ENCODE measurements at regions not wholly inside any gene's neighbourhood (a gene's known extent, or its start where the extent isn't known, plus 50 kb on each side); places are given as distances from the start of the nearest gene placed in this dataset.

GRCh38 chr4:141429933-141430332 lies 206.4 kb upstream of the IL15 start:
- Histone ChIP-seq H3K4me1 (replicated peaks in 1 of 4; ENCODE audit: control insufficient read depth in 3 of 4, insufficient read depth in 4 of 4, low read length in 3 of 4) (no peaks in the 10 kb centered on the region), H3K23me2 (ENCODE audit: low read depth, low read length) (no peaks in the 10 kb centered on the region; the same call in 1 of the 2 replicates), H2BK120ac (replicated peaks; ENCODE audit: low read depth, low read length) (no peak overlapping the region), H2BK12ac (ENCODE audit: low read depth, low read length) (no peak overlapping the region), H3K36me3 (ENCODE audit: control insufficient read depth in 2 of 4, insufficient read depth in 4 of 4, low read length in 3 of 4) (no peaks in the 10 kb centered on the region), H2BK5ac (ENCODE audit: low read depth, low read length) (no peak overlapping the region), H3K14ac (ENCODE audit: insufficient read length) (no peak overlapping the region), H4K20me1 (replicated peaks in 1 of 2; ENCODE audit: control insufficient read depth in 1 of 2, insufficient read depth in 2 of 2, low read length in 2 of 2) (no peaks in the 10 kb centered on the region), H3K18ac (ENCODE audit: extremely low read depth, low read length) (no peak overlapping the region), H3K23ac (ENCODE audit: insufficient read length) (no peak overlapping the region), H3K9me3 (ENCODE audit: insufficient read depth in 2 of 2, low read depth in 1 of 2, low read length in 1 of 2) (no peaks in the 10 kb centered on the region), H3K56ac (replicated peaks; ENCODE audit: insufficient read length, low read depth, low read length) (no peak overlapping the region), H3K27me3 (replicated peaks in 1 of 4; ENCODE audit: control insufficient read depth in 3 of 4, extremely low read depth in 1 of 4, insufficient read depth in 3 of 4, low read length in 3 of 4) (no peaks in the 10 kb centered on the region), H2BK20ac (ENCODE audit: low read length) (no peak overlapping the region), H3K79me2 (ENCODE audit: control insufficient read depth in 1 of 2, insufficient read depth in 2 of 2, low read length in 2 of 2) (no peaks in the 10 kb centered on the region), H3K27ac (ENCODE audit: low read depth, low read length) (no peak overlapping the region), H3K79me1 (ENCODE audit: low read depth, low read length) (no peaks in the 10 kb centered on the region), H3K9ac (replicated peaks in 1 of 4; ENCODE audit: extremely low read depth in 1 of 4, low read depth in 3 of 4, low read length in 3 of 4) (no peak overlapping the region), H3K4me3 (ENCODE audit: extremely low read depth in 1 of 4, insufficient read depth in 2 of 4, low read depth in 3 of 4, low read length in 4 of 4) (no peak overlapping the region), H2AFZ (ENCODE audit: low read length) (no peak overlapping the region), H2BK15ac (ENCODE audit: low read length) (no peak overlapping the region), H3K4ac (replicated peaks; ENCODE audit: insufficient read length, low read depth, low read length) (no peak overlapping the region), H4K5ac (ENCODE audit: insufficient read length, low read depth, low read length) (no peak overlapping the region), H2AK5ac (ENCODE audit: low read depth, low read length) (no peak overlapping the region), H3K4me2 (ENCODE audit: insufficient read depth in 1 of 2, low read depth in 2 of 2, low read length in 2 of 2) (no peak overlapping the region), H4K8ac (ENCODE audit: extremely low read depth, insufficient read depth, low read length) (no peak overlapping the region), H4K91ac (replicated peaks; ENCODE audit: insufficient read length, low read length) (no peak overlapping the region)
- TF ChIP-seq SRF (IDR thresholded peaks at IDR 0.05; ENCODE audit: low read depth, low read length), result no peak
- DNase-seq (ENCODE audit: low read depth in 1 of 2, low spot score in 2 of 2) (no peak), FAIRE-seq (no peak)
- 92% methylated on average over 6 of the region's 6 CpGs; no CpG with 5 or more reads in 1 of the 2 experiments for WGBS, 2 experiments (ENCODE audit: extremely low coverage in 1 of 2, insufficient coverage in 1 of 2, insufficient read length in 1 of 2, insufficient replicate concordance in 2 of 2, low coverage in 1 of 2, low lambda C conversion rate in 2 of 2, missing lambda C conversion rate in 1 of 2)
- CTCF ChIA-PET (ENCODE audit: partially characterized antibody), result interaction anchor here (1.4 to 1.6 kb wide), 2 partner anchors 9 to 14 kb away, joined by 3 to 6 read pairs; no protein-coding TSS in a partner anchor
- POLR2A ChIA-PET (ENCODE audit: partially characterized antibody), result no interaction called here

Data from H1 (cell line).